ENCODE measurements at regions not wholly inside any gene's neighbourhood (a gene's known extent, or its start where the extent isn't known, plus 50 kb on each side); places are given as distances from the start of the nearest gene placed in this dataset.

GRCh38 chr12:30428098-30428497 is 267.6 kb downstream of the IPO8 start:
- no peak for DNase-seq

GRCh38 chr12:30427555-30427954 is 268.1 kb downstream of the IPO8 start:
- DNase-seq, result no peak

DNA sequence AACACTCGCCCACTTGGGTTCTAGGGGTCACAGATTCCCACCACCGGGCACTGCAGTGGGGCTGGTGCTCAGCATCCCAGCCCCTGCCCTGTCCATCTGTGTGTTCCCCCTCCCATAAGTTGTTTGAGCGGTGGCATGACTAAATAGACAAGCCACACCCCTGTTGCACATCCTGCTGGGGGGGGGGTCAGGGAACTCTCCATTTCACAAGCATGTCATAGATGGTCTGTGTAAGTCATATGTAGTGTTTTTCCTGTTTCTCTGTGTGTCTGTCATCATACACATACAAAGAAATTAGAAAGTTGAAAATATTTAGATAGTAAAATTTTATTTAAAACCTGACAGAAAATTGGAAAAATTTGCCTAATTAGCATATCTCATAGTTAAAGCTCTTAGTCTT is 270.2 kb downstream of the IPO8 start:
- no peak for DNase-seq

DNA sequence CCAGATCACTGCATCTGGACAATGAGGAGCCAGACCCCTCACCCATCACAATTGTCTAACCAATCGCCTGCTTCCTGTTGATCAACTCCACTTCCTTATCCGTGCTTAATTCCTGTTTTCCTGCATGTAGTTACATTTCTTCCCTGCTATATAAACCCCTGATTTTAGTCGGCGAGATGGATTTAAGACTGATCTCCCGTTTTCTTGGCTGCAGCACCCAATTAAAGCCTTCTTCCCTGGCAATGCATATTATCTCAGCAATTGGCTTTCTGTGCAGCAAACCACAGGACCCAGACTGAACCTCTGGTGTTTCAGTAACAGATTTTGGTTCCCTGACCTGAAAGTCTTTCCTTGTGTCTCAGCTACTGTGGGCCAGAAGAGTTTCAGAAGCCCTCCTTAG is 272.3 kb downstream of the IPO8 start:
- no peak for DNase-seq

DNA sequence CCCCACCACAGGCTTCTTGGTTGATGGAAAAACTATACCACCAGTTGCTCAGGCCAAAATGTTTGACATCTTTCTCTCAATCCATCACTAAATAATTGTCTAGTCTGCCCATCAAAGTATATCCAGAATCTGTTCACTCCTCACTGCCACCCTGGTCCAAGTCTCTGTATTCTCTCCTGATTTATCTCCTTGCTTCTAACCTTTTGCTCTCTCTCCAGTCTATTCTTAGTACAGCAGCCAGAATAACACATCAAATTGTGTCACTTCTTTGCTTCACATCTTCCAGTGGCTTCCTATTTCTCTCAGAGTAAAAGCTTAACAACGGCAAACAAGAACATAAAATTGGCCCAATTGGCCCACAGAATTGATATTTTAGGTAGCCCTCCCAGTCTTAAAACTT is 272.8 kb downstream of the IPO8 start:
- no peak for DNase-seq

DNA sequence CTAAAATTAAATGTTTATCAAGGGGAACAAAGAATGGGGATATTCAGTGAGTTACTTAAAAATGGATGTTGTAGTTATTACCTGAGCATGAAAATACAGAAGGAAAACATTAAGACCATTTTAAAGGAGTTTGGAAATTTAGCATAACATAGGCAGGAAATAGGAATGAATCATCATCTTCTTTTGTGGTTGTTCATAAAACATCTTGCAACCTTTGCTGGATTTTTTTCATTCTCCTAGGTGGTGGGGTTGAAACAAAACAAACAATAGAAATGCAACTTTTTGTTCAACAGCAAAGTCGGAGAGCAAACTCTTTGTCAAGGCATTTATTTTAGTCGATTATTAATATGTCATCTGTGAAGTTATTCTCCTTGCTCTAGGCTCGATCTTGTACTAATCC is 275.1 kb downstream of the IPO8 start:
- DNase-seq, result no peak

DNA sequence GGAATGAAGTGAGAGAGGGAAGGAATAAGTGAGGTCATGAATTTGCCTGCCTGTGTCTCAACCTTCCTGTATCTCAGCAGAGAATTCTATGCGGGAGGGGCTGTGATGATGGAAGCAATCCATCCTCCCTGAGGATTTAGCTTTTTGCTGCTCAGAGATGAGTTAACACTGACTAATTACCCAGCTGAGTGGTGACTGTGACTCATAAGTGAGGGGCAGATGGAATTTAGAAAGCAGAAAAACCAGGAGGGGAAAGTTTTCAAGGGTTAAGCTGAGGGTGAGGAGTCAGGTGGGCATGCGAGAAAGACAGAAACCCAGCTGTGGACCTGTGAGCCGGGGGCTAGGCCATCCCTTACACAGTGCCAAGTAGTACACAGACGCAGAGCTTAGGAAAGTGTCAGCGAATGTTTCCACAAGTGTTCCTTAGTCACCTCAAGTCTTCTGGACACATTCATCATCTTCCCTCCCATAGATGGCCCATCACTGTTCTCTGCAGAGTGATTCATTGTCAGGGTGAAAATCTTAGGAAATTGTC is 277.9 kb downstream of the IPO8 start:
- DNase-seq, result no peak

GRCh38 chr12:30416631-30417030 is 279.0 kb downstream of the IPO8 start:
- no peak for DNase-seq

GRCh38 chr12:30415777-30416176 is 279.9 kb downstream of the IPO8 start:
- no peak for DNase-seq

GRCh38 chr12:30414507-30414906 is 281.2 kb downstream of the IPO8 start:
- no peak for DNase-seq

GRCh38 chr12:30400349-30400748 is 295.3 kb downstream of the IPO8 start:
- no peak for DNase-seq

DNA sequence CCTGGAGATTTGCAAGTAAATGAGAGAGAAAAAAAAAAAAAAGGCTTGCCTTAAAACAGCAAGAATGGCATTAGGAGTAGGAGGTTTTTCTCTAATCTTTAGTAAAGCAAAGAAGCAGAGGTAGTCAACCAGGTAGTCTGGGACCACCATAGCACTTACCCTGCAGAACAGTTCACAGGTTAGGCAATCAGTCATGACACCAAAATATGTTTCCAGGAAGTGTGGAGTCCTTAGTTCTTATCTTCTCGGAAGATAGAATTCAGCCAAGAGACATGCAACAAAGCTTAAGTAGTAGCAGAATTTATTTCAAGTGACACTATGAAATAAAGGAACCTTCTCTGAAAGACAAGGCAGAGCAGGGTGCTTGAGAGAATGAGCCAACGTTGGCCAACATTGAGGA is 295.8 kb downstream of the IPO8 start:
- no peak for DNase-seq

DNA sequence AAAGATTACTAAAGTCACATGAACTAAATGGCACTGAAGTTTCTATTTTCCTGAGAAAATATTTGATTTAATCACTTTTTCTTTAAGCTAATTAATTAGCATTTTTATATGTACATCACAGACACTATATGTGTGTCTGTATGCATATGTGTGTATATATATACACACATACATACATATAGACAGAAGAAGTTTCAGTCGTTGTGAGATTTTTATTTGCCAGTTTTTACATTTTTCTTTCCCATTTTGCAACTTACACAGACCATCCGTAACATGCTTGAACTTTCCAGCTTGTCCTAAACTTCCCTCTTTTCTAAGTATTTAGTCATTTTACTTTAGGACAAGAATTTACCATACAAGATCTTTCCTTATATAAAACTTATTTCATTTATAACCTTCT is 299.1 kb downstream of the IPO8 start:
- no peak for DNase-seq

GRCh38 chr12:30395190-30395589 is 300.5 kb downstream of the IPO8 start:
- DNase-seq, result no peak

DNA sequence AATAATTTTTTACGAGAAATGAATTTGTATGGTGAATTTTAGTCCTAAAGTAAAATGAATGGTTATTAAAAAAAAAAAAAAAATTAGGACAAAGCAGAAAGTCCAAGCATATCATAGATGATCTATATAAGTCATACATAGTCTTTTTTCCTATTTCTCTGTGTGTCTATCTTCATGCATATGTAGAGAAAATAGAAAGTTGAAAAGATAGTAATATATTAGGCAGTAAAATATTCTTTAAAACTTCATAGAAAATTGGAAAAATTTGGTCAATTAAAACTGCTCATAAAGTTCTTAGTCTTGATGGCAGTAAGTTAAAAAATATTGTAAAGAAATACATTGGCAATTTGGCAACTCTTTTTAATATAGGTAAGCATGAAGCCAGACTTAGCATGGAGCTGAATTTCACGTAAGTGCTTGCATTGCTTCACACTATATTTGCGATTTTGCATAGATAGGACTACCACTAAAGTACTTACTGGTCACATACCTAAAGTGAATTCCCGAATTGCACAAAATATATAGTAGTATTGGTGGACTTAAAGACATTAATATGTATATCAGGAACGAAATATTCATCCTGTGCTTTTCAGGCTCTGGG is 303.8 kb downstream of the IPO8 start:
- DNase-seq, result no peak

GRCh38 chr12:30385706-30386105 is 310.0 kb downstream of the IPO8 start:
- no peak for DNase-seq

DNA sequence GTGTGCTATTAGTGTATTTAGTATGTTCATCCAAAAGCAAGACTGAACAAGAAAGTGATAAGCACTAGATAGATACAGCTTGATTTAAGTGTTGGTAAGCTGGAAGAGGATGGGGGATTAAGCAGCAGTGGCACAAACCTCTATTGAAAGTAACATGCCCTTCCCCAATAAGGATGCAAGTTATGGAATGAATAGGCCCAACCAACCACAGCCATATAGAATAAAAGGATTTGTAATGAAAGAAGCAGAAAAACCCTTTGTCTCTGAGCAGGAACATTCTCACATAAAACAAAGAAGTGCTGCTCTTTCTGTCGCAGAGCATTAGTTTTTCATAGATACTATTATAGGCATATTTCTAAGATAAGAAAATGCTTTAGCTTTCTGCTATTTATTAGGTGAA is 310.7 kb downstream of the IPO8 start:
- DNase-seq, result no peak

DNA sequence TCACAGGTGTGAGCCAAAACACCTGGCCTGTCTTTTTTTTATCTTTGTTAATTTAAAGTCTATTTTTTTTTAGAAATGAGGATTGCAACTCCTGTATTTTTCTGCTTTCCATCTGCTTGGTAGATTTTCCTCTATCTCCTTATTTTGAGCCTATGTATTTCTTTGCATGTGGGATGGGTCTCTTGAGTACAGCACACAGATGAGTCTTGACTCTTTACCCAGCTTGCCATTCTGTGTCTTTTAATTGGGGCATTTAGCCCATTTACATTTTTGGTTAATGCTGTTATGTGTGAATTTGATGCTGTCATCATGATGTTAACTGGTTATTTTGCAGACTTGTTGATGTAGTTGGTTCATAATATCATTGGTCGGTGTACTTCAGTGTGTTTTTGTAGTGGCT is 317.4 kb downstream of the IPO8 start:
- DNase-seq, result no peak

GRCh38 chr12:30364822-30365221 is 330.8 kb downstream of the IPO8 start:
- DNase-seq, result no peak

DNA sequence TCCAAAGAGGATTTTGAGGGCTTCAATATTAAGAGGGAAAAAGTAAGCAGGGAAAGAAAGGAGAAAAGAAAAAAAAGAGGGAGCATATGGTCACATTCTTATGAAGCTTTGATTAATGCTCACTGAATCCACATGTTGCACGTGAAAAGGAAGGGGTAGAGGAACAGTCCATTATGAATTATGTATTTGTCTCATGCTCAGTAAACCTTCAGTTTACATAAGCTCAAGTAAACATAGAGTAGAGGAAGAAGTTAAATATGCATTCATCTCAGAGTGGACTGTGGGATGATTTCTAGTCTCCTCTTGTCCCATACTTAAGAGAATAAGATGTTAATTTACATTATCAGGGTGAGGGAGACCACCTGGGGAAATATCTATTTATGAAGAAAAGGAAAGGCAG is 334.5 kb downstream of the IPO8 start:
- DNase-seq, result no peak

DNA sequence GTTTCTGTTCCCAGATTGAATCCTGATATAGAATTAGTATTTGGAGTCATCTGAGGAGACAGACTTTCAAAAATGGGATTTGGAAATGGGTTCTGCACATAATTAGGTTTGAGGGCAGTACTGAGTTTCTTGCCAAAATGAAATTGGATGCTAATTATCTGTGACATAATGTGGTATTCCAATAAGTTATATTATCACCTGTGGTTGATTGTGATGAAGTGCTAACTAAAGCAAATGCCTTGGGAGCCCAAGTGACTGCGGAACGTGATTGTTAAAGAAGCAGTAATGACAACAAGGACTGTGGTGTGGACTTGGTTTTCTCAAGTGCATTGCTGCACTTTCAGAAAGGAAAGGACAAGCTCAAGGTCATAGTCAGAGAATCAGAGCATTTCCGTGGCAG is 337.0 kb downstream of the IPO8 start:
- no peak for DNase-seq

GRCh38 chr12:30357766-30358490 is 337.7 kb downstream of the IPO8 start:
- DNase-seq, result no peak

GRCh38 chr12:30345744-30346471 is 349.8 kb downstream of the IPO8 start:
- no peak for DNase-seq

- DNase-seq, result no peak
Measured at GRCh38 chr12:30330565-30330964, 365.1 kb downstream of the IPO8 start.

All from NK-92 treated with Interleukin-12 subunit alpha and Interleukin-12 subunit beta, amount 100 ng/mL, for 24 hours (cell line).